ENCODE measurements at regions not wholly inside any gene's neighbourhood (a gene's known extent, or its start where the extent isn't known, plus 50 kb on each side); places are given as distances from the start of the nearest gene placed in this dataset.
A peak's percentile ranks its signal among the peaks of the same experiment; 100 is the strongest.

- no peak for DNase-seq
These were observed 427.9 kb upstream of the JAG1 start for GRCh38 chr20:11101696-11102095.

GRCh38 chr20:11103866-11104265 is 430.1 kb upstream of the JAG1 start:
- DNase-seq = no peak

- DNase-seq = no peak
These were observed 434.5 kb upstream of the JAG1 start for GRCh38 chr20:11108102-11108810.

- DNase-seq = no peak
These were observed 436.7 kb upstream of the JAG1 start for GRCh38 chr20:11110535-11110934.

GRCh38 chr20:11111191-11111590 is 437.4 kb upstream of the JAG1 start:
- DNase-seq = no peak

DNA sequence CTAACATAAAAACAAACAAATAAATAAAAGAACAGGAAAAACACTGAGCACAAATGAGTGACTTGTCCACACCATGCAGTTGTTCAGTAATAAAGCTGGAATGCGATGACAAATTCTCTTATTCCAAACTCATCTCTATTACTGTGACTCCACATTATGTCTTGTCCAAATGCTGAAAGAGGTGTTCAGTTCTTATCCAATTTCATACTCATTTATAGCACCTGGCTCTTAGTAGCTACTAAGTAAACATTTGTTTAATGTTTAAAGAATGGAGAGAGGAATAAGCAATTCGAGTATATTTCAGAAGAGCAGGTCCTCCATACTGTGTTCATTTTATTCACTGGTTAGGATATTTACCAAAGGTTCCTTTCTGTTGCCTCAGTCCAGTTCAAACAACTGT is 439.0 kb upstream of the JAG1 start:
- DNase-seq = no peak

GRCh38 chr20:11114382-11114781 is 440.6 kb upstream of the JAG1 start:
- DNase-seq = no peak

DNA sequence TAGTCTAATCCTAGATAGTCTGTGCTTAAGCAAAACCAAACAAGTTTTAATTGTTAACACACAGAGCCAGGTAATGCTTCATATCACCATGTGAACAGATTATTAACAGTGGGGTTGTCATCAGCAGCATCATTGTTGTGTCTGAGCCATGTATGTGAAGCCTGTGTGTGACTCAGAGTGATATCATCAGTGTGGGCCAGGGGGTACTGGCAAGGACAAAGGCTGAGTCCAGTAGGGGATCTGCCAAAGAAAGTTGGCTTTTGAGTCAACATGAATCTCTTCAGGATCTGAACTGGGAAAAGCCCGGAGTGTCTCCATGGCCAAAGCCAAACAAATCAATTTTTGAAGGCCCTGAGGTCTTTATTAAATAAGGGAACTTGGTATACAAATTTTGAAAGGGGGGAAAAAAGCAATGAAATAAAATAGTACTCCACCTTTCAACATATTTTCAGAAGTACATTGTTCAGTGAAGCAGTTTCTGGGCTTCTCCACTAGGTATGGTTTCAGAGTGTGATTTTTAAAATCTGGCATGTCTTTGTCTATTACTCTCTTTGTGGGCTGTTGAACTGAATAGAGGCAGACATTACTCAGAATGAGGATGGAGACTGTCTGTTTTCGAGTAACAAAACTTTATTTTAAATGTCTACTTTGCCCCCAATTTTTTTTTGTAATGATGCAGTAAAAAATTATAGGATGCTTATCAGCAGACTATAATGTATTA is 444.2 kb upstream of the JAG1 start:
- no peak for DNase-seq

- DNase-seq = no peak
These were observed 445.1 kb upstream of the JAG1 start for GRCh38 chr20:11118802-11119380.

DNA sequence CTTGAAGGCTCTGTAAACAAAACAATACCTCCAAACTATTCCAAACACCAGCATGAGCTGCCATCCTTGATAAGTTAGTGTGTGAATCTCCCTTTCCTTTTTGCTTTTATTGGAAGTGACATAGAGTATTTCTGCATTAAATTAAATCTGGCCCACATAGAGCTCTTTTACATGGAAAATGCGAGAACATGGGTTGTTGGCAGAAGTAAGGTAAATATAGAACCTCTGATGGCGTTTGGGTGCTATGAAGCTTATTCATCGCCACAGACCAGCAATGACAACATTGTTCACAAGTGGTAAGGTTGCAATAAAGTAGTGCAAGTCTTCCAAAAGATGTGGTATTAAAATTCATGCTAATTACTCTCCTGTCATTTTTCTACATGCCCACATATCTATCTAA is 445.8 kb upstream of the JAG1 start:
- DNase-seq = no peak

DNA sequence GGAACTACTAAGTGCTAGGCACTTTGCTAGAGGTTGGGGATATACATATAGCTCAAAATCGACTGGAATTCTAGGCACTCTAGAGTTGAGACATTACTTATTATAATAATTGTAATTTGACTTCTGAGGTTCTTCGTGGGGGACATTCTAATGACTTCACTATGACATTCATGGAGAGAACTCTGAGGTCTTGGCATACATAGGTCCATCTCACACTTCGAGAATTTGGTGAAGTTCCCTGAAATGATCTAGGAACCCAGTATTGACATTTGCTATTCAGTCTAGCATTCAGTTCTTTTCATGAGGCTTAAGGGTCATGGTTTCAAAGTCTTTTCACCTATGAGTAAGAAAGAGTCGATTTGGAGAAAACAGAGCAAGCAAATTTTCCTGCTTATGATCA is 446.6 kb upstream of the JAG1 start:
- DNase-seq = no peak

DNA sequence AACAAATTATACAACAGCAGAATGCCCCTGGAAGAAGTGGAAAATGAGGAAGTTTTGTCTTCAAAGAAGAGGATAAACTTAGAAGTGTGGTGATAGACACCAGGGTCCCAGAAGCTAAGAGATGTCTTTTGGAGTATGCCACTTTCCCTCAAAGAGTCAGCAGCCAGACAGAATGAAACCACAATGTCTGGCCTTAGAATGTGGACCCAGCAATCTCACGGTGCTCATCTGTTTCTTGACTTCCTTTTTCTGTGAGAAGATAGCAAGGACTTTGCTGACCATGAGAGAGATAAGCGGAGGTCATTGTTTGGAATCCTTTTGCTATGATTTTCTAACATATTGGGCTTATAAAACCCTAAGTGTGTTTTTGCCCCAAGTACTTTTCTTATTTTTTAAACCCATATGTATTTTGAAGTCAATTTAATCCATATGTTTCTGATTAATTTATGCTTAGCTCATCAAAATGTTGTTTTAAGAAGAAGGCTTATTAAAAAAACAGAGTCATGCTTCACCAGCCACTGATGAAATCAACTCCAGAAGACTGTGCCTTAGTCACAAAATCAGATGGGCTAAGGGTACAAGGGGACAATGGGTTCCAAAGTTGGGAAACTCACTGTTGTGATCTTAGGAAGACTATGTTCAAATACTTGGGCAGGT is 451.2 kb upstream of the JAG1 start:
- peak; percentile 15 to 44 for DNase-seq

DNA sequence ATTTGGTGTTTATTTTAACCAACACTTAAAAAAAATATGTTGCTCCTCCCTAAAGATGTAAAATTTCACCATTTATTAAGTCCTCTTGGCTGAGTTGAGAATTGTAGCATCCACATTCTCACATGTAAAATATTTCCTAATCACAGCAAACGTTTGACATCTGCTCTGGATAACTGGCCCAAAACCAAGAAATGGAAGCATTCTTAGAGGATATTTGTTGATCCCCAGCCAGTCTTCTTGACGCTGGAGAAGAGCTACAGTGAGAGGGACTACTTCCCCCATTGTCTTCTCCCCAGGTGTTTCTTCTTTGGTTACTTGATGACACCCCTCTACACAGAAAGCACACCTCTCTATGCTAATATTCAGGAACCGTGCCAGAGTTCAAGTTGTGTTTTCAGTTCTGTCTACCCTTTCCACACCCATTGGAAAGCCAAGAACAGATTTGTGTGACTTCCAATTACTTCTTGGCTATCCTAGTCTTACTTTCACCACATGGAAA is 454.5 kb upstream of the JAG1 start:
- DNase-seq = no peak

- no peak for DNase-seq
These were observed 454.9 kb upstream of the JAG1 start for GRCh38 chr20:11128721-11129120.

DNA sequence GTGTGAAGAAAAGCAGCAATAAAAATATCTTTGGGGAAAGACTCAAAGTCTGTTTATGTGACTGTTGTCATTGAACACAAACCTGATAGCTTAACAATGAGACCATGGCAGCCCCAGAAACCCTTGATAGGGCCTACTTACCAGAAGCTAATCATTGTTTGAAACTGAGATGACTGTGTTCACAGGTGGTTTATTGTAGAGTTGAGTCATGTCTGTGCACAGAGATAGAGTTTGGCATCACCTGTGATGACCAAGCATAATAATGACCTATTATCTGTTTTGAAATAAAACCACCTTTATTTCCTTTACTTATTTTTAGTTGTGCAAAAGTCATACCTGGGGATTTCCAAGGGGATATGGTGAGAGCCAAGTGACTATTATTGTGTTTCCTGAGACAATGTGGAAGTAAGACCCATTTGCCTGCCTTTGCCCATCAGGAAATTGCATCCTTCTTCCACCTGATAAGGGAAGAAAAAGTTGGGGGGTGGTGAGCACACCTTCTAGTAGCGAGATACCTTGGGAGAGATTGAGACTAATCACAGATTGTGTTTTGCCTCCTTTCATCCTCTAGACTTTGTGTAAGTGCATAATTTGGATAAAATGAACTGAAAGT is 456.9 kb upstream of the JAG1 start:
- no peak for DNase-seq

DNA sequence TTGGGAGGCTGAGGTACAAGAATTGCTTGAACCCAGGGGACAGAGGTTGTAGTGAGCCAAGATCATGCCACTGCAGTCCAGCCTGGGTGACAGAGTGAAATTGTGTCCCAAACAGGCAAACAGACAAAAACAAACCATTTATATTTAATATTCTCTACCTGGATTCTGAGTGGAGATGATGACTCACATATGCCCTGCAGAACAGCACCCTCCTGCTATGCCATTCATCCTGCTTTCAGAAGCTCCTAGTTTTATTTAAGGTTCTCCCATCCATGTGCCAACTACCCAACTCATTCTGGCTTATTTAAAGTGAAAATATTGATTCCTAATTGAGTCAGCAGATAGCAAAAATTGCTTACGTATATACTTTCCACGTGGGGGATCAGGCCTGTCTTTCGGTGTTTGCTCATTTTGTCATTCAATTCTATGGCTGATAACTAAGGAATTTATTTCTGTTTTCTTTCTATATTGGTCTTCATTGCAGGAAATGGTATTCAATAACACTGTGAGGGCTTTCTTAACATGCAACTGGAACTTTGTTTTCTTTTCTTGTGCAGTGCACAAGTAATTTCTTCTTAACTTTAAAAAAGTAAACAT is 459.1 kb upstream of the JAG1 start:
- DNase-seq = no peak

DNA sequence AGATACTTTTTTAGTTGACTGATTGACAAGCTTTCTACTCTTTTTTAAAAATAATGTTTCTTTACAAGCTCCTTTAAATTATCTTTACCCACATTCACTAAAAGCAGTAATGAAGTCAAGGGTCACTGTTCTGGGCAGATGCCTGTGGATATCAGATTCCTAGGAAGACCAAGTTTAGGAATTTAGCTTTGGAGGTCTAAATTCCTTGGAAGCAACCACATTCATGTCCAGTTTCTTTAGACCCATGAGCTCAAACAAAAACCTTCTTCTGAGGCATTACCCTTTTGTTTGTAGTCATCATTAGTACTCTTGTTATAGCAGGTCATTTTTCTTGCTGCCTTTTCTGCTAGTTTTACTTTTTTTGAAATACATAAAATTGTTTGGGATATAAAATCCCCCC is 462.9 kb upstream of the JAG1 start:
- no peak for DNase-seq

DNA sequence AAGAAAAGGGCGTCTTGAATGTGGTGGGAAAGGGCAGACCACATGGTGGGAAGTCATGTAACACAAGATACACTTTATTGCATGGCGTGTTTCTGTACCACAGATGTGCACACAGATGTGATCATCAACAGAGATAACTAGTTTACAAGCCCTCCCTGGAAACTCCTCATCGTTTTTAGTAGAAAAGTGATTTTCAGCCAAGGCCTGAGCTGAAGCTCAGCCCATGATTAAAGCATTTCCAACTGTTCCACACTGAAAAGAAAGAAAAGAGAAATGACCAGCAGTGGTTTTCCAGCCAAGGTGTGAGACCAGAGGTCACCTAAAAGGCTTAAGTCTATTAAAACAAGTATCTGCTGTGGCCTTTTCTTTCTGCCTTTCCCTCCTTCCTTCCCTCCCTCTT is 463.9 kb upstream of the JAG1 start:
- no peak for DNase-seq

GRCh38 chr20:11140359-11140758 is 466.6 kb upstream of the JAG1 start:
- DNase-seq = no peak

GRCh38 chr20:11143481-11143880 is 469.7 kb upstream of the JAG1 start:
- DNase-seq = no peak

DNA sequence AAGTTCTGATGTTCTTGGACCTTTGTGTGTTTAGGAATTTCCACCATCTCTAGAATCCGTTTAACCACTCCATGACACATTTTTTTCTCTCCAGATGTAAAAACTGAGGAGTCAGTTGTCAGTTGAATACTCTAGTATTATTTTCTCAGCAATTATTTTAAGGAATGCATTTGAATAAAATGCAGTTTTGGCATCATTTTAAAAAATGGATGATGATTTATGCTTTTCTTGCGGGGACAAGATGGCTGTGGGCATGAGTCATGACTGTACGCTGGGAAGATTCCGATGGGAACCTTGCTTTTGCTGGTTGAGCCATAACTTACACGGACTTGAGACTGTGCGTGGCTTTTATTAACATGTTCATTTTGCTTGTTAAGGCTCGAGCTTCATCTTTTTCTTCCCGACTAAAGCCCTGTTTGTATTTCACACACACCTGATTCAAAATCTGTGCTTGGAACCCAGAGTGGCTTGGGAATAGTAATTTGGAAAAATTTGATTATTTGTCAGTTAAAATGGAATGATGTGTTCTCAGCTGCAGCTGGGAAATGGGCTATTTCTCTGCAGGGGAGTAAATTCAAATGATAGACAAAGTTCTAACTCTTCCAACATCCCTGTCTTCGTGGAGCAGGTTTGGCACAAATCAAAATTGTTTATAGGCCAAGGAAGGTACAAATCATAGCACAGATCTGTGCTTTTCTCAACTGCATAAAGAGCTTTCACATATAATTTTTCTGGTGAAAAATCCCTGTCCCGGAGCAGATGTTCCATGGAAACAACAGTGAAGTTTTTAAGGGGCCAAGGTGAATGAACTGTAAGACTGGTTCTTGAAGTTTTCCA is 470.5 kb upstream of the JAG1 start:
- DNase-seq = no peak

GRCh38 chr20:11145616-11146015 is 471.8 kb upstream of the JAG1 start:
- no peak for DNase-seq
